Spleen (tissue), 7 donors: ENCODE measurements at regions not wholly inside any gene's neighbourhood (a gene's known extent, or its start where the extent isn't known, plus 50 kb on each side); places are given as distances from the start of the nearest gene placed in this dataset.

Experiments used
- CTCF ChIP-seq, 11 experiments: fragments of 200-600 bp in 7 of 11; fragments of 450-650 bp in 4 of 11; sonication (generic) in 4 of 11; IDR thresholded peaks in 8 of 11; conservative IDR thresholded peaks in 3 of 11; 1 replicate in 7 of 11; 2 replicates in 4 of 11; pipeline versions ENCODE4 v1.4.0 to v1.8.0; 2016 to 2021; ENCODE audit warnings: antibody characterized with exemption in 11 of 11, inconsistent platforms in 4 of 11, mild to moderate bottlenecking in 1 of 11
- POLR2A ChIP-seq, 3 donors: fragments of 450-650 bp; IDR thresholded peaks; one replicate each; pipeline ENCODE4 v1.5.1; 2017; ENCODE audit warnings: antibody characterized with exemption in 3 of 3, mild to moderate bottlenecking in 1 of 3
- POLR2AphosphoS5 ChIP-seq, 3 donors: sonication (generic); formaldehyde crosslinking; IDR thresholded peaks; one replicate each; pipeline ENCODE4 v1.5.1; 2017; ENCODE audit warnings: antibody characterized with exemption in 3 of 3
- donor health status: DM: no; HTN: no; CAD: no; lungs with moderate emphysema.
- donor health status: DM: no; HTN: no; CAD: no.
- donor health status: DM: no; HTN: no; CAD: no.

- TF ChIP-seq CTCF (IDR thresholded peaks at IDR 0.05 in 8 of 11, conservative IDR thresholded peaks at IDR 0.05 in 3 of 11) (no peak), POLR2A (IDR thresholded peaks at IDR 0.05) (no peak), POLR2AphosphoS5 (IDR thresholded peaks at IDR 0.05) (no peak)
Observed at GRCh38 chr10:61271127-61271780, 181.9 kb downstream of the TMEM26 start.
